ENCODE measurements at regions not wholly inside any gene's neighbourhood (a gene's known extent, or its start where the extent isn't known, plus 50 kb on each side); places are given as distances from the start of the nearest gene placed in this dataset.

- Histone ChIP-seq H3K27ac (ENCODE audit: low read depth in 1 of 3, low read length in 2 of 3) (no peak overlapping the region), H3K27me3 (ENCODE audit: control insufficient read depth in 3 of 3, insufficient read depth in 3 of 3, low read length in 3 of 3) (no peaks in the 10 kb centered on the region), H3K4me1 (ENCODE audit: control insufficient read depth in 3 of 3, insufficient read depth in 2 of 3, low read depth in 1 of 3, low read length in 2 of 3) (peaks cover 0 to 17% (median 0%) of the 10 kb centered on the region in 3 donors), H3K9me3 (ENCODE audit: control insufficient read depth in 2 of 2, insufficient read depth in 1 of 2, low read depth in 1 of 2, low read length in 1 of 2) (no peaks in the 10 kb centered on the region), H3K36me3 (ENCODE audit: control insufficient read depth in 3 of 3, insufficient read depth in 2 of 3, low read depth in 1 of 3, low read length in 3 of 3) (no peaks in the 10 kb centered on the region), H3K4me3 (ENCODE audit: low read depth in 1 of 3, low read length in 3 of 3) (no peak overlapping the region)
- no peak for FAIRE-seq
- WGBS, 3 donors: 42 to 56% (median 48%) methylated on average over 7 of the region's 7 CpGs
- DNase-seq: peak; percentile 25 to 41
Observed at GRCh38 chr13:106986033-106986484, 418.1 kb upstream of the ARGLU1 start.

- H3K27ac ChIP-seq (ENCODE audit: low read depth in 1 of 3, low read length in 2 of 3): no peak overlapping the region
- no peak overlapping the region for H3K4me3 ChIP-seq (ENCODE audit: low read depth in 1 of 3, low read length in 3 of 3)
- peaks cover 0 to 17% (median 0%) of the 10 kb centered on the region in 3 donors for H3K4me1 ChIP-seq (ENCODE audit: control insufficient read depth in 3 of 3, insufficient read depth in 2 of 3, low read depth in 1 of 3, low read length in 2 of 3)
- H3K9me3 ChIP-seq (ENCODE audit: control insufficient read depth in 2 of 2, insufficient read depth in 1 of 2, low read depth in 1 of 2, low read length in 1 of 2): no peaks in the 10 kb centered on the region
- DNase-seq (no peak), FAIRE-seq (no peak)
- 55 to 57% (median 55%) methylated on average over 3 of the region's 3 CpGs for WGBS, 3 donors
- H3K36me3 ChIP-seq (ENCODE audit: control insufficient read depth in 3 of 3, insufficient read depth in 2 of 3, low read depth in 1 of 3, low read length in 3 of 3): no peaks in the 10 kb centered on the region
- no peaks in the 10 kb centered on the region for H3K27me3 ChIP-seq (ENCODE audit: control insufficient read depth in 3 of 3, insufficient read depth in 3 of 3, low read length in 3 of 3)
Observed at GRCh38 chr13:106985481-106985880, 417.5 kb upstream of the ARGLU1 start.

GRCh38 chr13:106981051-106981450 lies 413.1 kb upstream of the ARGLU1 start:
- Histone ChIP-seq H3K27ac (ENCODE audit: low read depth in 1 of 3, low read length in 2 of 3) (no peak overlapping the region), H3K36me3 (ENCODE audit: control insufficient read depth in 3 of 3, insufficient read depth in 2 of 3, low read depth in 1 of 3, low read length in 3 of 3) (no peaks in the 10 kb centered on the region), H3K9me3 (ENCODE audit: control insufficient read depth in 2 of 2, insufficient read depth in 1 of 2, low read depth in 1 of 2, low read length in 1 of 2) (no peaks in the 10 kb centered on the region), H3K4me1 (ENCODE audit: control insufficient read depth in 3 of 3, insufficient read depth in 2 of 3, low read depth in 1 of 3, low read length in 2 of 3) (peaks cover 0 to 12% (median 0%) of the 10 kb centered on the region in 3 donors), H3K27me3 (ENCODE audit: control insufficient read depth in 3 of 3, insufficient read depth in 3 of 3, low read length in 3 of 3) (no peaks in the 10 kb centered on the region), H3K4me3 (ENCODE audit: low read depth in 1 of 3, low read length in 3 of 3) (no peak overlapping the region)
- DNase-seq: no peak
- WGBS, 3 donors: 67 to 89% (median 87%) methylated on average over 2 of the region's 2 CpGs
- no peak for FAIRE-seq

- WGBS, 3 donors: 78 to 89% (median 85%) methylated on average over 1 of the region's 1 CpG
- FAIRE-seq (peak; percentile 65), DNase-seq (no peak)
- H3K4me3 ChIP-seq (ENCODE audit: low read depth in 1 of 3, low read length in 3 of 3): no peak overlapping the region
- H3K27me3 ChIP-seq (ENCODE audit: control insufficient read depth in 3 of 3, insufficient read depth in 3 of 3, low read length in 3 of 3): no peaks in the 10 kb centered on the region
- no peaks in the 10 kb centered on the region for H3K9me3 ChIP-seq (ENCODE audit: control insufficient read depth in 2 of 2, insufficient read depth in 1 of 2, low read depth in 1 of 2, low read length in 1 of 2)
- H3K4me1 ChIP-seq (ENCODE audit: control insufficient read depth in 3 of 3, insufficient read depth in 2 of 3, low read depth in 1 of 3, low read length in 2 of 3): peaks cover 0 to 3% (median 0%) of the 10 kb centered on the region in 3 donors
- H3K27ac ChIP-seq (ENCODE audit: low read depth in 1 of 3, low read length in 2 of 3): no peak overlapping the region
- no peaks in the 10 kb centered on the region for H3K36me3 ChIP-seq (ENCODE audit: control insufficient read depth in 3 of 3, insufficient read depth in 2 of 3, low read depth in 1 of 3, low read length in 3 of 3)
Observed at GRCh38 chr13:106967391-106967790, 399.5 kb upstream of the ARGLU1 start.

- peaks cover 0 to 9% (median 2%) of the 10 kb centered on the region in 3 donors for H3K4me1 ChIP-seq (ENCODE audit: control insufficient read depth in 3 of 3, insufficient read depth in 2 of 3, low read depth in 1 of 3, low read length in 2 of 3)
- no peak overlapping the region for H3K4me3 ChIP-seq (ENCODE audit: low read depth in 1 of 3, low read length in 3 of 3)
- FAIRE-seq (no peak), DNase-seq (no peak)
- no peaks in the 10 kb centered on the region for H3K27me3 ChIP-seq (ENCODE audit: control insufficient read depth in 3 of 3, insufficient read depth in 3 of 3, low read length in 3 of 3)
- 49 to 53% (median 49%) methylated on average over 2 of the region's 2 CpGs for WGBS, 3 donors
- H3K9me3 ChIP-seq (ENCODE audit: control insufficient read depth in 2 of 2, insufficient read depth in 1 of 2, low read depth in 1 of 2, low read length in 1 of 2): no peaks in the 10 kb centered on the region
- H3K27ac ChIP-seq (ENCODE audit: low read depth in 1 of 3, low read length in 2 of 3): no peak overlapping the region
- no peaks in the 10 kb centered on the region for H3K36me3 ChIP-seq (ENCODE audit: control insufficient read depth in 3 of 3, insufficient read depth in 2 of 3, low read depth in 1 of 3, low read length in 3 of 3)
Observed at GRCh38 chr13:106963151-106963550, 395.2 kb upstream of the ARGLU1 start.

GRCh38 chr13:106961651-106962050 lies 393.7 kb upstream of the ARGLU1 start:
- DNase-seq (no peak), FAIRE-seq (no peak)
- peaks cover 0 to 13% (median 2%) of the 10 kb centered on the region in 3 donors for H3K4me1 ChIP-seq (ENCODE audit: control insufficient read depth in 3 of 3, insufficient read depth in 2 of 3, low read depth in 1 of 3, low read length in 2 of 3)
- H3K27me3 ChIP-seq (ENCODE audit: control insufficient read depth in 3 of 3, insufficient read depth in 3 of 3, low read length in 3 of 3): no peaks in the 10 kb centered on the region
- no peaks in the 10 kb centered on the region for H3K9me3 ChIP-seq (ENCODE audit: control insufficient read depth in 2 of 2, insufficient read depth in 1 of 2, low read depth in 1 of 2, low read length in 1 of 2)
- H3K27ac ChIP-seq (ENCODE audit: low read depth in 1 of 3, low read length in 2 of 3): no peak overlapping the region
- H3K4me3 ChIP-seq (ENCODE audit: low read depth in 1 of 3, low read length in 3 of 3): no peak overlapping the region
- 61 to 76% (median 72%) methylated on average over 2 of the region's 2 CpGs for WGBS, 3 donors
- H3K36me3 ChIP-seq (ENCODE audit: control insufficient read depth in 3 of 3, insufficient read depth in 2 of 3, low read depth in 1 of 3, low read length in 3 of 3): no peaks in the 10 kb centered on the region

- Histone ChIP-seq H3K27me3 (ENCODE audit: control insufficient read depth in 3 of 3, insufficient read depth in 3 of 3, low read length in 3 of 3) (no peaks in the 10 kb centered on the region), H3K9me3 (ENCODE audit: control insufficient read depth in 2 of 2, insufficient read depth in 1 of 2, low read depth in 1 of 2, low read length in 1 of 2) (no peaks in the 10 kb centered on the region), H3K4me3 (ENCODE audit: low read depth in 1 of 3, low read length in 3 of 3) (no peak overlapping the region), H3K36me3 (ENCODE audit: control insufficient read depth in 3 of 3, insufficient read depth in 2 of 3, low read depth in 1 of 3, low read length in 3 of 3) (no peaks in the 10 kb centered on the region), H3K27ac (ENCODE audit: low read depth in 1 of 3, low read length in 2 of 3) (no peak overlapping the region), H3K4me1 (ENCODE audit: control insufficient read depth in 3 of 3, insufficient read depth in 2 of 3, low read depth in 1 of 3, low read length in 2 of 3) (peaks cover 0 to 13% (median 2%) of the 10 kb centered on the region in 3 donors)
- WGBS, 3 donors: 83 to 100% (median 90%) methylated on average over 1 of the region's 1 CpG
- no peak for DNase-seq
- no peak for FAIRE-seq
Observed at GRCh38 chr13:106961216-106961615, 393.3 kb upstream of the ARGLU1 start.

GRCh38 chr13:106958621-106959048 lies 390.7 kb upstream of the ARGLU1 start:
- DNase-seq (peak; percentile 45 to 68), FAIRE-seq (no peak)
- no peak overlapping the region for H3K4me3 ChIP-seq (ENCODE audit: low read depth in 1 of 3, low read length in 3 of 3)
- peaks cover 0 to 3% of the 10 kb centered on the region in 2 donors for H3K9me3 ChIP-seq (ENCODE audit: control insufficient read depth in 2 of 2, insufficient read depth in 1 of 2, low read depth in 1 of 2, low read length in 1 of 2)
- H3K27me3 ChIP-seq (ENCODE audit: control insufficient read depth in 3 of 3, insufficient read depth in 3 of 3, low read length in 3 of 3): no peaks in the 10 kb centered on the region
- H3K4me1 ChIP-seq (ENCODE audit: control insufficient read depth in 3 of 3, insufficient read depth in 2 of 3, low read depth in 1 of 3, low read length in 2 of 3): peaks cover 0 to 13% (median 2%) of the 10 kb centered on the region in 3 donors
- WGBS, 3 donors: 16 to 66% (median 31%) methylated on average over 3 of the region's 3 CpGs
- H3K27ac ChIP-seq (ENCODE audit: low read depth in 1 of 3, low read length in 2 of 3): no peak overlapping the region
- no peaks in the 10 kb centered on the region for H3K36me3 ChIP-seq (ENCODE audit: control insufficient read depth in 3 of 3, insufficient read depth in 2 of 3, low read depth in 1 of 3, low read length in 3 of 3)

GRCh38 chr13:106942563-106942962 lies 374.6 kb upstream of the ARGLU1 start:
- no peak overlapping the region for H3K4me3 ChIP-seq (ENCODE audit: low read depth in 1 of 3, low read length in 3 of 3)
- H3K4me1 ChIP-seq (ENCODE audit: control insufficient read depth in 3 of 3, insufficient read depth in 2 of 3, low read depth in 1 of 3, low read length in 2 of 3): peaks cover 0 to 5% (median 3%) of the 10 kb centered on the region in 3 donors
- H3K27me3 ChIP-seq (ENCODE audit: control insufficient read depth in 3 of 3, insufficient read depth in 3 of 3, low read length in 3 of 3): no peaks in the 10 kb centered on the region
- FAIRE-seq: no peak
- 79 to 87% (median 85%) methylated on average over 3 of the region's 3 CpGs for WGBS, 3 donors
- DNase-seq: no peak
- H3K27ac ChIP-seq (ENCODE audit: low read depth in 1 of 3, low read length in 2 of 3): no peak overlapping the region
- no peaks in the 10 kb centered on the region for H3K36me3 ChIP-seq (ENCODE audit: control insufficient read depth in 3 of 3, insufficient read depth in 2 of 3, low read depth in 1 of 3, low read length in 3 of 3)
- H3K9me3 ChIP-seq (ENCODE audit: control insufficient read depth in 2 of 2, insufficient read depth in 1 of 2, low read depth in 1 of 2, low read length in 1 of 2): no peaks in the 10 kb centered on the region
